ENCODE measurements at regions not wholly inside any gene's neighbourhood (a gene's known extent, or its start where the extent isn't known, plus 50 kb on each side); places are given as distances from the start of the nearest gene placed in this dataset.

DNA sequence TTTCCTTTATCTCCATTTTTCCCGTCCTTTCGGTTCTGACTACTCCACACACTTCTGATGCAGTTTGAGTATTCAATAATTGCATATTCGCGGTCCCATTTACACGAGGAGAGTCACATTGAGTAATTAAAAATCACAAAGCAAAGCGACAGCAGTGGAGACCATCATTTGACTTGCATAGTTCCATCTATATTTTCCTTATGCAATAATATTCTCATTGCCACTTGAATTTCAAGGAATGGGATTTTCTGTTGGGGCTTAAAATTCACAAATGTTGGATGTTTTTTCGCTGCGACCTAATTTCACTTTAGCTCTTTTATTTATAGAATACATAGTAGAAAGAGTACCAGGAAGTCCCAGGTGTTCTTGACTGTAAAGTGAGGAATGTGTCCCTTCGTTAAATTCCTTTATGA lies 186.8 kb downstream of the ZEB2 start:
- no peak for DNase-seq (ENCODE audit: low read depth in 3 of 3)

DNA sequence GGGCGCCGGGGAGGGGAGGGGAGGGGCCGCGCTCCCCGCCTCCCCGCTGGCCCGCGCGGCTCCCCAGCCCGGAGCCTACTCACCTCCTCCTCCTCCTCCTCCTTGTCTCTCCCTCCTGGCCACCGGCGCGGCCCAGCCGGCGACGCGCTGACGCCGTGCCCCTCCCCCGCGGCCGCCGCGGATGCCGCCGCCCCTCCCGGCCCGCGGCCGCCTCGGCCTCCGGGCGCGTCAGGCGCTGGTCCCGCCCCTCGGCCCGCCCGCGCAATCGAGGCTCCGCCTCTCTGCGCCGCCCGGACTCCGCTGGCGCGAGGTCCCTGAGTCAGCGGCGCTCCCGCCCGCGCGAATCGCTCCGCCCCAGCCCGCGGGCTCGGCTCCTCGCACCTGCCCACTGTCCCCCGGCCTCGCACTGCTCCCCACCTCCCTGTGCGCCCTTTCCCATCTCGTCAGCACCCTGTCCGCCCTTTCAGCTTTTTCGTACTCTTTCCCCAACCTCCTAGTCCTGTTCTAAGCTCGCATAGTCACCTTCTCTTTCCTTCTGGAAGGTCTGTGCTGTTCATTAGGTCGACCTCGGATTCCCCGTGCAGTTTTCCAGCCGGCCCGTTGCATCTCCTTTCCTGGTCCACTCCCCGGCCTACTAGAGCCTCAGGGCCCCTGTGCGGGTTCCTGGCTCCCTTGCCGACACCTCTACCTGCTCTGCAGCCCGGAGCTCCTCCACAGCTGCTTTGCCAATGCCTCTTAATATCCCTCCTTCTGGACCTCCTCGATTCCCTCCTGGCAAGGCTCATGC lies 187.4 kb downstream of the ZEB2 start:
- DNase-seq (ENCODE audit: low read depth in 3 of 3) = peak; percentile 68 to 77 (median 72)

DNA sequence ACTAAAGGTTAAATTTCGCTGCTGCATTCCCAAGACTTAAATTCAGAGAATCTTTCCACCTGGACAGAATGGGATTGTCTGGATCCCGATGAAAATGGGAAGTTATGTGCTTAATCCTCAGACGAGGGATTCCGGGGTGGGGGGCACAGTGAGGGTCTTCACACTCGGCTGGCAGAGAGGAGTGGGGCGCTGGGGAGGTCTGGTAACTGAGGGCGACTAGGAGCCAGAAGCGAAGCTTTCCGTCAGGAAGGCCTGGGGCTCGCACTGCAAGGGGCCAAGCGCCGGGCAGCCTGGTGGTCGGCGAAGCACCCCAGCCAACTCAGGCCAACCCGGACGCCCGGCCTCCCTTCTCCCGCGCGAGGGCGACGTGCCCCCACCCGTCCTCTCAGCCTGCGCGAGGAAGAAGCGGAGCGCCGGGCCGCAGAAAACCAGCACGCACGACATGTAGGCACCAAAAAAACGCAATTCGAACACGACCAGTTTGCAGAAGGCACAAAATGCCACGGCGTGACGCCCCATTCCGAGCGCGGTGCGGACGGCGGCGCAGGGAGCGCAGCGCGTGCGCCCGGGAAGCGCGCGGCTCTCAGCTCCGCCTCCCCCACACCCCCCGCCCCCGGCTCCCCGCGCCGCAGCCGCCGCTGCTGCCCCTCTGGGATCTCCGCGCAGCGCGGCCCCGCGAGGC lies 188.1 kb downstream of the ZEB2 start:
- DNase-seq (ENCODE audit: low read depth in 3 of 3) = peak in 2 of 3 donors; percentile 54 to 67

DNA sequence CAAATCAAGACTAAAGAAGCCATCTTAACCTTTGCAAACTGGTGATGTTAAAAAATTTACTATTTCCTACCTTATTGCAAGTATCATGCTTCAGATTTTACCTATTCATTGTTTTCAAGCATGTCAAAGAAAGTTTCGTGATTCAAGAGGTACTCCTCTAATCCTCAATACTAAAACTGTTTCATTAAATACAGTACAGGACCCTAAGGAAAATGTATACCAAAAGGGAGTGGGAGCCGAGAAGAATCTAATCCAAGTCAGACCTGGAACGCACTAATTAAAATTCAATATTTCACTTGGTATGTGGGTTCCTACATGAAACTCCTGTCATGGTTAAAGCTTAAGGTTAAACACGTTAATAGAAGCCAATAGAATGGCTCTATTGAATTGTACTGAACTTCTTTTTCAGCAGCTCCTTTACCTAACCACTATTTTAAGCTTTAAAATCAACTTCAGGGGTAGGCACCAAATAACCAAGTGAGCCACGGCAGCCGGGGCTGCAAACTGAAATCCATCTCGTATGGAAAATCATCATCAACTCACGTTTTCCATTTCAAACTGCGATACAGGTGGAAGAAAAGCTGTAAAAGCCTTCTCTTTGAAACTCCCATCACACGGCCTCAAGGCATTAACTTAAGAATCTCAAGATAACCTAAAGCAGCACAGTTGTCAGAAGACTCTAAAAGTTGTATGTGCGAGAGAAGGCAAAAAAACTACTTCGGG lies 188.8 kb downstream of the ZEB2 start:
- DNase-seq (ENCODE audit: low read depth in 3 of 3) = peak in 1 of 3 donors; percentile 8

DNA sequence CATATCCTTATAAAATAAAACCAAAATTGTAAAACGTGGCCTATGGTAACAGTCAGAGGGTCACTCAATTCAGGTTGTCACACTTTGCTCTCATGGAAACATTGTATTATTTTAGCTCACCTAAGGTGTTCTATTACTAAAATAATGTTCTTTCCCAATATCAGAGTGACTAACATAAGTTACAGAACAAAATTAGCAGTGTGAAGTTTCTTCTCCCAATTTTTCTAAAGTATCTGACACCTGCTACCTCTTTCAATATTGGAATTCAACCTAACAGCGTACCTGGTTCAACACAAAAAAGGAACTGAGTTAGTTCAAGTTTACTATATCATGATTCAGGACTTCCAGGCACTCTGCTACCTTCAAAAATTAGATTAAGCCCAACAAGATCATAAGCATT lies 190.4 kb downstream of the ZEB2 start:
- DNase-seq (ENCODE audit: low read depth in 3 of 3) = no peak

DNA sequence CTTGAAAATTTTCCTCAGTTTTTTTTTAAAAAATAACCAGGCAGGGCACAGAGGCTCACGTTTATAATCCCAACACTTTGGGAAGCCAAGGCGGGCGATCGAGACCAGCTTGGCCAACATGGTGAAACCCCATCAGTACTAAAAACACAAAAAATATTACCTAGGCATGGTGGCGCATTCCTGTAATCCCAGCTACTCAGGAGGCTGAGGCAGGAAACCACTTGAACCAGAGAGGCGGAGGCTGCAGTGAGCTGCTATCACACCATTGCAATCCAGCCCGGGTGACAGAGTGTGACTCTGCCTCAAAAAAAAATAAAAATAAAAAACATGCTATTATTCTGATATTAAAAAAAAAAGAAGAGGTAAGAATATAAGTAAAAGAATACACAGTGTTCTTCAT lies 191.0 kb downstream of the ZEB2 start:
- no peak for DNase-seq (ENCODE audit: low read depth in 3 of 3)

DNA sequence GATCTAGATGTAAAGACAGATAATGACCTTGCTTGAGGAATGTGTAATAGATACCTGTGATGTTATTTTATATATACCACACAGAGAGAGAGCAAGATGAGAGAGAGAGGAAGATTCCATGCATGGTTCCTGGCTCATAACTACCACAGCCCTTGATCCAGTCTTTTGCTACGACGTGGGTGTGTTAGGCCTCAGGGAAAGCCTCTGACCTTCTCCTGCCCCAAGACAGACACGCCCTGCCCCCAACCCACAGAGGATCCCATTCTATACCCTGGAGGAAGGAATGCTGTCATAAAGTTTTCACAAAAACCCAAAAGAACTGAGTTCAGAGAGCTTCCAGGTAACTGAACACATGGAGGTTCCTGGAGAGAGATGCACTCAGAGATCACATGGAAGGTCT lies 193.1 kb downstream of the ZEB2 start:
- no peak for DNase-seq (ENCODE audit: low read depth in 3 of 3)

DNA sequence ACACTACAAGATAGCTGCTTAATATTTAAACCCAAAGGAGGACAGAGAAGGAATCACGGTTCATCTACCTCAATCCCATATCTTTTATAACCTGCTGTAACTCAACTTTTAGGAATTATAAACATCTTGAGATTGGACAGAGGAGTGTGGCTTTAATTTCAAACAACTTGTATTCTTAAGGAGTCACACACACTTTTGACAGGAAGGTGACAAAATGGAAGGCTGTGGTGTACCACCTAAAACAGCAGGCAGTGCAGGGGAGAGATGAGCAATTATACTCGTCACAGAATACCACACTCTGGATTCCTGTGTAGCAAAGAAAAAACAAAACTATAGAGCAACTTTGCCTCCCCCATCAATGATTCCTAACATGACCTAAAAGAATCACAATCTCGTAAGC lies 194.8 kb downstream of the ZEB2 start:
- peak in 1 of 3 donors; percentile 28 for DNase-seq (ENCODE audit: low read depth in 3 of 3)

DNA sequence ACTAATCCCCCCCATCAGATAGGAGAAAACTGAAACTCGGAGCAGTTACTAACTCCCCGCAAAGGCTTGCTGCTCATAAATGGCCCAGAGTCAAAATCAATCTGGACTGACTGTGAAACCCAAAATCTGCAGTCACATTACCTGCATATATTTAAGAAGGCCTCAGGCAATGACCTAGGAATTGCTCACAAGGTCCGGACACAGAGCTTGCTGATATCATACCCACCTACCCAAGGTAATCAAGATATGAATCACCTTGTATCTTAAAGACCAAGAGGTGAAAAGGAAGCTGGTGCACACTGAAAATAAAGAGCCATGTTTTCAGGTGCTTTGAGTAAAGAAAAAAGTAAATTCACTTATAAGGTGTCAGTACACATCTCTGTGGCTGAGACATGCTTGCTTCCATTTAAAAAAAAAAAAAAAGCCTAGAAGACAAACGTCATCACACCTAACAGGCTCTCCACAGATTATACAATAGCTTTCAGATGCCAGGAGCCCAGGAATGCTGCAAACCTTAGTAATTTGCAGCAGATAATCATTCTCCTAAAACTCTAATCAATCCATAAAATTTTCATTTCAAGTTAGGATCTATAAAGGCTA lies 195.4 kb downstream of the ZEB2 start:
- DNase-seq (ENCODE audit: low read depth in 3 of 3) = peak in 1 of 3 donors; percentile 6

DNA sequence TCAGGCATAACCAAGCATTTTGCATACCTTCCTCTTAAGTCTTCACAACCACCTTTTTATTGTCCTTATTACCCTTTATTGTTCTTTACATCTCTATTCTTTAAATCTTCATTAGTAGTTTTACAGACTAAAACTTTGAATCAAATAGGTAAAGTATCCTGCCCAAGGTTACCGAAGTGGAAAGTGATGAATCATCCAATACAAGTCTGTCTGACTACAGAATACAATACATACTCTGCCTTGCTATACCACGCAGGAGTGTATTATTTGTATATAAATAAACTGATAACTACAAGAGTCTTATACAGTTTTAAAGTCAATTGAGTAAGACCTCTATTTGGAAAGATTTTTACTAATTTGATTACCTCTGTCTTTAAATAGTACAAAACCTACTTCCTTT lies 196.0 kb downstream of the ZEB2 start:
- no peak for DNase-seq (ENCODE audit: low read depth in 3 of 3)

DNA sequence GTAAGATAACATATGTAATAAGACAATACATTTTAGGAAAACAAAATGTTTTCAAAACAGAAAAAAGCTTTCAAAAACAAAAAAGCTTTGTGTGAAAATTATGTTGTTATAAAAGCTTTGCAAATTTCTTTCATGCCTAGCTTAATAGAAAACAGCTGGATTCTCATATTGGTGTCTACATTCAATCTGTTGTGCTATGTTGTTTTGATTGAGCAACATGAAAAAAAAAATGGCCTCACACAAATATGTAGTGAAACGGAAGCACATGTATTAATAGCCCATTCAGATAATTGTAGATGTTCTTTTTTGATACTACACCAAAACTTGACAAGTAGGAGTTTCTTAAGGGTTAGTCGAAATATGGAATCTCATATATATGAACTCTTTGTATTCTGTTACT lies 197.5 kb downstream of the ZEB2 start:
- DNase-seq (ENCODE audit: low read depth in 3 of 3) = no peak

DNA sequence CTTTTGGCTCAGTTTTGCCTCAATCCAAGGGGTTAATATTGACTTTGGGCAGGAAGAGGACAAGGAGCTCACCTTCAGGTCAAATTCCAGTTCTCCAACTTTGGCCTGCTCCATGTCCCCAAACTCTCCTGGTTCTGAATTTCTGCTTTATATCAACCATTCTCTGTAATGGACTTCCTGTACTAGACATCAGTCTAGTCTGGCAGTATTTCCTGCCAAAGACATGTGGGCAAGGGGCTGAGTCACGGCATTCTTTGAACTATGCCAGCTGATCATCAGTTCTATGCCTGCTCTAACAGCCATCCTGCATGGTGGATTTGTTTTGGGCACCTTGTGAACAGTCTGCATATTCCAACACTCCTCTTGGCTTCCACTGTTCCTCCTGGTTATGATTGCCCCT lies 199.4 kb downstream of the ZEB2 start:
- no peak for DNase-seq (ENCODE audit: low read depth in 3 of 3)

DNA sequence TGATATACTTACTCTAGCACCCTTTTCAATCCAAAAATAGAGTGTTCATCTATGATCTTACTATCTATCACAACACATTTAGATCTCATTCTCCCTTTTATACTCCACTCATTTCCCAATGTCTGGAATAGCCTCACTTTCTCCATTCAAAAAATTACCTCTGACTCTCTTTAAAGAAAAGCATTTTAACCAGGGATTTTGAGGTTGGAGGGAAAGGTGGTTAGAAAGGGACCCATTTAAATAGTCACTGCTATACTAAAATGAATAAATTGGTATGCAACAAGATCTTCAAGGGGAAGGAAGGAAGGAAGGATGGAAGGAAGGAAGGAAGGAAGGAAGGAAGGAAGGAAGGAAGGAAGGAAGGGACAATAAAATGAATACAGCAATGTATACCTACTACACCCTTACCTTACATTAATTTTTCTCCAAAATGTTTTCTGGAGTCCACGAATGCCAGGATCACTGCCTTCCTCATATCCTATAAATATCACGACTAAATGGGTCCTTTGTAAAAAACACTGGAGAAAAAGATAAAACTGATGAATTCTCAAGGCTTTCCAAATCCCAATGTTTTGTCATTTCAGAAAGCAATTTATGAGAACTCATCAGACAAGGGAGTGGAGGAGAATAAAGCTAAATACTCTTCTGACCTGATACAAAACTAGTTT lies 202.7 kb downstream of the ZEB2 start:
- no peak for DNase-seq (ENCODE audit: low read depth in 3 of 3)

DNA sequence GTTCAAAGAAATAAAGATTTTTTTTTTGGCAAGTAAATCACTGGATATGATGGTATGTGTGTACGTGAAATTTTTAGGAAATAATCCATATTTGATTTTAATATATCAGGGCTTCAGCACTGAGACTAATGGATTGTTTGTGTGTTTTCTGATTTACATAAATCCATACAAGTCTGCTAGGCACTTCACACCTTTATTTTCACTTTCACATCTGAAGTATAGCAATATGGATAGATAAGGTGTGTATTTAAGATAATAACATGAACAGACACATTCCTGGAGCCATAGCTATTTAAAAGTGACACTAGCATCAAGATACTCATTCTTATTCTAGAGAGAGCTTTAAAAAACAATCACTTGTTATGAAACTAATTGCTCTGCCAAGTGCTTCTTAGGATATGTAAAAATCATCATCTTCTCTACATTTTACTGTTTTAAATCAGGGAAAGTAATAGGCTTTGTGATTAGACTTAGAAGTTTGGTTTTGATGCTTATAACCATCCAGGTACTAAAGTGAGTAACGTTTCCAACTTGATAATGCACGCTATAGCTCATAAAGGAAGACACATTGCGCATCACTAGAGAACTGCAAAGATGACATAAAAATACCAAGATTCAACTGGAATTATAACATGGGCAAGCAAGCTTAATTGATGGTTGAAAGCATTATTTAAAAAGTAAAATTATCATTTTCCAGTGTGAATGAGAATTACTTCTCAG lies 208.9 kb downstream of the ZEB2 start:
- no peak for DNase-seq (ENCODE audit: low read depth in 3 of 3)

DNA sequence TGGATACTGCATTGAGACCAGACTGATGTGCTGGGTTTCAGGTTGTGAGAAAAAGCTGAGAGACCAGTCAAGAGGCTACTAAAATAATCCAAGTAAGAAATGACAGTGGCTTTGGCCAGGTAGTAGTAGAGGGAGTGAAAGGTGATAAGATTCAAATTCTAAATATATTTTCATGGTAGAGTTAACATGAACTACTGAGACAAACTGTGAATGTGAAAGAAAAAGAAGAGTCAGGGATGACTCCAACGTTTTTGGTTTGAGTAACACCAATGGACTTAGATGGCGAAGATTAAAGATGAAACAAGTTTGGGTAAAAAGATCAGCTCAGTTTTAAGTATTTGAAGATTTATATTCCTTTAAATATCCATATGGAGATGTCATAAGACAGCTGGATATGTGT lies 209.4 kb downstream of the ZEB2 start:
- no peak for DNase-seq (ENCODE audit: low read depth in 3 of 3)

DNA sequence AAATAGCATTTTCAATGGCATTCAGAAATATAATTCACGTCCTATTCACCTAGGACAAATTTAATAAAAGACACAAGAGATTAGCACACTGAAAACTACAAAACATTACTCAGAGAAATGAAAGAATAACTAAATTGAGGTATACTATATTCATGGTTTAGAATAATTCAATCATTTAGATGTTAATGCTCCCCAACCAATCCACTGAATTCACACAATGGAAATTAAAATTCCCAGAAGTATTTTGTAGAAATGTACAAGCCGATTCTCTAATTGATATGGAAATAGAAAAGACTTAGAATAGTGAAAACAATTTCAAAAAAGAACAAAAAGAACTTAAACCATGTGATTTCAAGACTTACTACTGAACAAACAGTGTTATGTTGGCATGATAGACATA lies 212.2 kb downstream of the ZEB2 start:
- no peak for DNase-seq (ENCODE audit: low read depth in 3 of 3)

DNA sequence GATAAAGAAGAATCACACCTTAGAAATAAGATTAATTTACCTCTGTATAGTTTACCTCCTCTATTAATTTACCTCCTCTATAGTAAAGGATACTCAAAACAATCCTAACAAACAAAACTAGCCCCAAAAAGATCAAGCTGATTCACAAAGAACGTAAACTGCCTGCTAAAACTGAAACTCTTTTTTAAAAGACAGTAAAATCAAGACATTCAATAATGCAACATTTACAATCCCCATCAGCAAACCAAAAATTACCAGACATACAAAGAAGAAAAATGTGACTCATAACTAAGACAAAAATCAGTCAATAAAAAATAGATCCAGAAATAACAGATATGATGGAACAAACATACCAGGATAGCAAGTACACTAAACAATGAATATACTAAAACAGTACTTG lies 215.7 kb downstream of the ZEB2 start:
- DNase-seq (ENCODE audit: low read depth in 3 of 3) = no peak

DNA sequence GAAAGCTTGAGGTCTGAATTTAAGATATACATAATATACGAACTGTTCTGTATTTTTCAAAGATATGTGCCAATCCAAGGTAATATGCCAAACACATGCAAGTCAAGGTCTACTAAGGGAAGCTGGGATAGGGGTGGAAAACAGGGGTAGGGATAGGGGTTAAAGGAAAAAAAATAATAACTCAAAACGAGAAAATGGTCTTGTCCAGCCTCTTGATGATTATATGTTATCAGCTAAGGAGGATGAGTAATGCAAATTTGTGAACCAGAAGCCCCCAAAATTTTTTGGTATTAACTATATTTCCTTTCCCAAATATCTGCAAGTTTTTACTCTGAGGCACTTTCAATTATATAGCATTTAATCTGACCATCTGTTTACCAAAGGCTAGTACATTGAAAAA lies 219.3 kb downstream of the ZEB2 start:
- DNase-seq (ENCODE audit: low read depth in 3 of 3) = no peak

DNA sequence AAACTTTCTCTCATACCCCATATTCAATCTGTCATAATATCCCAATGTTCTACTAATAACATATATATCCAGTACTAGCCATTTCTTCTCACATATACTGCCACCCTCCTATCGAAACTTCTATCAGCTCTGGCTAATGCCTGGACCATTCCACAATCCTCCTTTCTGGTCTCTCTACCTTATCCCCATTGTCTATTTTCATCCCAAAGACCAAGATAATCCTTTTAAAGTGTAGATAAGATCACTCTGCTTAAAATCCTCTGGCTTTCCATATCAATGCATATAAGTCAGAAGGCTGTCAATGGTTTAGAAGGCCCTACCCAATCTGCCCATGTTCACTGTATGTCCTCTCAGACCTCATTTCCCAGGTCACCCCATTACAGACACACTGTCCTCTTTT lies 229.6 kb downstream of the ZEB2 start:
- no peak for DNase-seq (ENCODE audit: low read depth in 3 of 3)

DNA sequence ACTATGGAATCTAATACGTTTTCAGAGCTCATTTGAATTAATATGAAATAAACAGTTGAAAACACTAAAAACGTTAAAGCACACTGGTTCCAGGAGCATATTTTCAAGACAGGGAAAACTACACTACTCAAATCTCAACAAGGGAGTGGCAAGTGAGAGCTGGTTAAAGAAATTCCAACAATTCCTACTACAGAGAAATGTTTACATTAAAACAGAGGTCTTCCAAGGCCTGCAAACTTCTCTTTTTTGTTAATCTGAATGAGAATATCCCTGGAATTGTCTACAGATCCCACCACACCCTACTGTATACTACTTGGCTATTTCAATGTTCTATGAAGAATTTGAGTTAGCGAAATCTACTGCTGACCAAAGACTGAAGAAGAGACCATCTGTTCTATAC lies 231.5 kb downstream of the ZEB2 start:
- no peak for DNase-seq (ENCODE audit: low read depth in 3 of 3)

DNA sequence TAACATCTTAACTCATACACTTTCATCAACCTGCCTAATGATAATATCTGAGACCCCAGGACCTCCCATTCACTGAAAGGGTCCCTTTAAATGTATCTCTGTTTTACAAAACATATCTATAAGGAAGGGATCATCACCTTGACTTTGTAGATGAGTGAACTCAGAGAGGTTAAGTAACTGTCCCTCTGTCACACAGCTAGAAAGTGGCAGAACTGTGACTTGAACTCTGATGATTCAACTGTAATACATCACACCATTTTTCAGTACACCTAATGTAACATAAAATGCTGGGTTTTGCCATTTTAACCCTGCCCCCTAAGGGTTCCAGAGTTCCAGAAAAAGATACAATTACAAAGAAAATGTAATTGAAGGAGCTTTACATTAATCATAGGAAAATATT lies 234.6 kb downstream of the ZEB2 start:
- DNase-seq (ENCODE audit: low read depth in 3 of 3) = no peak
